H9 (cell line): ENCODE measurements at regions not wholly inside any gene's neighbourhood (a gene's known extent, or its start where the extent isn't known, plus 50 kb on each side); places are given as distances from the start of the nearest gene placed in this dataset.

Source experiments
- DNase-seq: peaks from one replicate; pipeline ENCODE4 v3.0.0-alpha.2; 2017
- H2AFZ ChIP-seq: one replicate; pipeline ENCODE4 v1.6.1; 2013; ENCODE audit warnings: mild to moderate bottlenecking, low read length, control low read depth, moderate library complexity
- H2AK5ac ChIP-seq: 2 replicates; pipeline ENCODE4 v1.6.1; 2013; ENCODE audit warnings: low read length, control low read depth, mixed read lengths; ENCODE audit not compliant: insufficient read length
- H2BK120ac ChIP-seq: one replicate; pipeline ENCODE4 v1.6.1; 2013; ENCODE audit warnings: low read depth, mild to moderate bottlenecking, low read length, control low read depth, inconsistent platforms; ENCODE audit not compliant: poor library complexity, severe bottlenecking
- H2BK12ac ChIP-seq: 2 replicates; pipeline ENCODE4 v1.6.1; 2013; ENCODE audit warnings: low read length, control low read depth, mixed read lengths, low read depth; ENCODE audit not compliant: insufficient read length
- H2BK15ac ChIP-seq: 2 replicates; pipeline ENCODE4 v1.6.1; 2013; ENCODE audit warnings: low read depth, low read length, control low read depth
- H2BK20ac ChIP-seq: one replicate; pipeline ENCODE4 v1.6.1; 2013; ENCODE audit warnings: low read depth, mild to moderate bottlenecking, low read length, control low read depth, inconsistent platforms; ENCODE audit not compliant: poor library complexity, severe bottlenecking
- H2BK5ac ChIP-seq: 2 replicates; pipeline ENCODE4 v1.6.1; 2013; ENCODE audit warnings: low read length, control low read depth, mixed read lengths; ENCODE audit not compliant: insufficient read length
- H3K14ac ChIP-seq: 2 replicates; pipeline ENCODE4 v1.6.1; 2013; ENCODE audit warnings: low read length, control low read depth; ENCODE audit not compliant: insufficient read depth
- H3K18ac ChIP-seq: 2 replicates; pipeline ENCODE4 v1.6.1; 2013; ENCODE audit warnings: low read depth, mild to moderate bottlenecking, mixed read lengths, low read length, control low read depth; ENCODE audit not compliant: insufficient read length
- H3K23ac ChIP-seq: 2 replicates; pipeline ENCODE4 v1.6.1; 2013; ENCODE audit warnings: low read length, control low read depth, mixed read lengths, low read depth; ENCODE audit not compliant: insufficient read length
- H3K23me2 ChIP-seq: 2 replicates; pipeline ENCODE4 v1.6.1; 2013; ENCODE audit warnings: low read depth, mild to moderate bottlenecking, mixed read lengths, low read length, control low read depth; ENCODE audit not compliant: insufficient read length, poor library complexity, severe bottlenecking
- H3K27ac ChIP-seq: 2 replicates; pipeline ENCODE4 v1.5.1; 2013; ENCODE audit warnings: low read length, control low read depth, mixed read lengths, low read depth; ENCODE audit not compliant: insufficient read length
- H3K27me3 ChIP-seq: 2 replicates; pipeline ENCODE4 v1.6.1; 2013; ENCODE audit warnings: low read length, control low read depth, inconsistent platforms; ENCODE audit not compliant: insufficient read depth
- H3K4ac ChIP-seq: 2 replicates; pipeline ENCODE4 v1.6.1; 2013; ENCODE audit warnings: low read depth, mild to moderate bottlenecking, control low read depth, inconsistent platforms, low read length, moderate library complexity
- H3K4me1 ChIP-seq: 2 replicates; pipeline ENCODE4 v1.6.1; 2013; ENCODE audit warnings: low read length, control low read depth, inconsistent platforms; ENCODE audit not compliant: insufficient read depth
- H3K4me2 ChIP-seq: 2 replicates; pipeline ENCODE4 v1.6.1; 2013; ENCODE audit warnings: low read length, control low read depth, mixed read lengths; ENCODE audit not compliant: insufficient read length, insufficient read depth
- H3K56ac ChIP-seq: 2 replicates; pipeline ENCODE4 v1.6.1; 2013; ENCODE audit warnings: low read depth, mild to moderate bottlenecking, mixed read lengths, low read length, control low read depth; ENCODE audit not compliant: insufficient read length
- H3K79me1 ChIP-seq: 2 replicates; pipeline ENCODE4 v1.6.1; 2013; ENCODE audit warnings: low read depth, mild to moderate bottlenecking, moderate library complexity, low read length, control low read depth, inconsistent platforms; ENCODE audit not compliant: insufficient read depth, poor library complexity, severe bottlenecking
- H3K79me2 ChIP-seq: 2 replicates; pipeline ENCODE4 v1.6.1; 2013; ENCODE audit warnings: low read length, control low read depth, inconsistent platforms; ENCODE audit not compliant: insufficient read depth
- H3K9ac ChIP-seq: 2 replicates; pipeline ENCODE4 v1.6.1; 2013; ENCODE audit warnings: low read length, control low read depth, mixed read lengths; ENCODE audit not compliant: insufficient read length; ENCODE audit errors: extremely low read depth
- H3K9me3 ChIP-seq: one replicate; pipeline ENCODE4 v1.6.1; 2013; ENCODE audit warnings: low read depth, low read length, inconsistent platforms; ENCODE audit not compliant: control insufficient read depth
- H3T11ph ChIP-seq: one replicate; pipeline ENCODE4 v1.6.1; 2013; ENCODE audit warnings: mild to moderate bottlenecking, low read length, control low read depth, inconsistent platforms
- H4K20me1 ChIP-seq: one replicate; pipeline ENCODE4 v1.6.1; 2013; ENCODE audit not compliant: control insufficient read depth, insufficient read length, insufficient read depth
- H4K5ac ChIP-seq: 2 replicates; pipeline ENCODE4 v1.6.1; 2013; ENCODE audit warnings: low read depth, mild to moderate bottlenecking, mixed read lengths, low read length, control low read depth; ENCODE audit not compliant: insufficient read length
- H4K8ac ChIP-seq: replicated peaks from 2 replicates; pipeline ENCODE4 v1.6.1; 2013; ENCODE audit warnings: low read length, control low read depth, mixed read lengths, low read depth; ENCODE audit not compliant: insufficient read length
- H4K91ac ChIP-seq: 2 replicates; pipeline ENCODE4 v1.6.1; 2013; ENCODE audit warnings: low read depth, mild to moderate bottlenecking, moderate library complexity, mixed read lengths, low read length, control low read depth; ENCODE audit not compliant: insufficient read length
- H3K27ac Mint-ChIP-seq, 3 experiments: 2 replicates in 2 of 3; 3 replicates in 1 of 3; pipeline ENCODE4 v1.8.0; 2020 to 2021; ENCODE audit warnings: mixed read lengths in 3 of 3, mild to moderate bottlenecking in 1 of 3, moderate library complexity in 1 of 3
- H3K27me3 Mint-ChIP-seq: 2 replicates; pipeline ENCODE4 v1.8.0; 2021; ENCODE audit warnings: low read depth, mild to moderate bottlenecking, moderate library complexity, mixed read lengths
- H3K36me3 Mint-ChIP-seq, 3 experiments: 2 replicates in 2 of 3; 3 replicates in 1 of 3; pipeline ENCODE4 v1.8.0; 2020 to 2021; ENCODE audit warnings: low read depth in 3 of 3, mixed read lengths in 3 of 3; ENCODE audit not compliant: insufficient read depth in 1 of 3
- H3K4me1 Mint-ChIP-seq, 2 experiments: 2 replicates each; pipeline ENCODE4 v1.8.0; 2020; ENCODE audit warnings: mixed read lengths in 2 of 2
- H3K4me3 Mint-ChIP-seq, 2 experiments: 2 replicates in 1 of 2; 3 replicates in 1 of 2; pipeline ENCODE4 v1.8.0; 2020 to 2021; ENCODE audit warnings: mild to moderate bottlenecking in 2 of 2, mixed read lengths in 2 of 2, moderate library complexity in 1 of 2
- H3K9me3 Mint-ChIP-seq, 2 experiments: 2 replicates in 1 of 2; 3 replicates in 1 of 2; pipeline ENCODE4 v1.8.0; 2020; ENCODE audit warnings: mild to moderate bottlenecking in 2 of 2, mixed read lengths in 2 of 2, moderate library complexity in 1 of 2
- WGBS: extraction: QIAGEN DNeasy Blood & Tissue Kit; methylation state at CpG from one replicate; pipeline ENCODE4 v1.1.7; 2013; ENCODE audit warnings: missing lambda C conversion rate, low lambda C conversion rate, mixed read lengths; ENCODE audit not compliant: insufficient read length; ENCODE audit errors: extremely low coverage; 5-methylcytosine and 5-hydroxymethylcytosine counted together
- TF ChIP-seq, protein P1 (sequence below): fragments of 200-600 bp; sonication (generic); conservative IDR thresholded peaks from 3 replicates; pipeline ENCODE4 v1.8.0; 2021; ENCODE audit warnings: antibody characterized with exemption, mild to moderate bottlenecking

DNA sequence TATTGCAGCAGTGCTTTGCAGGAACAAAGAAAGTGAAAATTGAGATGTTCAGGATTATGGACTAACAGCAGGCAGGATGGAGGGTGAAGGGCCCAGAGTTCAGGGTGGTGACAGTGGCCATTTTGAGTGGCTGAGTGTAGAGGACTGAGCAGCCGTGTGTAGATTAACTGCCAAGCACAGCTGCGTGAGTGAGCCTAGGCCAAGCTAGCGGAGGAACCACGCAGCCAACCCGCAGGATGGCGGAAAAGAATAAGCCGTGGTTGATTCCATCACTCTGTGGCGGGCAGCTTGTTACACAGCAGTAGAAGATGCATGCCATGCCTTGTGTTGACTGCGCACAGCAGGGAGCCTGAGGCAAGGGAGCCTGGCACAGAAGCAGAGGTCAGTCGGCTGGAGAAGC lies 102.5 kb upstream of the KIF26B start:
- H4K5ac ChIP-seq, result no peak overlapping the region
- Mint-ChIP-seq H3K4me3 (no peak overlapping the region), H3K27me3 (no peaks in the 10 kb centered on the region), H3K4me1 (peaks cover 30 to 35% of the 10 kb centered on the region in 2 experiments), H3K36me3 (peaks cover 11 to 18% (median 16%) of the 10 kb centered on the region in 3 experiments; a peak in 6 of 7 replicates), H3K9me3 (no peaks in the 10 kb centered on the region), H3K27ac (no peak overlapping the region)
- no CpG with 5 or more reads among the region's 10 CpGs for WGBS
- no peak overlapping the region for H3K9ac ChIP-seq
- H4K91ac ChIP-seq, result no peak overlapping the region
- no peak overlapping the region for H2BK12ac ChIP-seq
- H3K79me1 ChIP-seq, result no peaks in the 10 kb centered on the region
- no peak overlapping the region for H3K27ac ChIP-seq
- H2BK120ac ChIP-seq, result no peak overlapping the region
- no peak overlapping the region for H2AFZ ChIP-seq
- no peak overlapping the region for H3K56ac ChIP-seq
- peaks cover 5% of the 10 kb centered on the region; the same call in 1 of the 2 replicates for H3K4me1 ChIP-seq
- H2BK5ac ChIP-seq, result no peak overlapping the region
- H3T11ph ChIP-seq, result no peak overlapping the region
- no peak overlapping the region for H2BK20ac ChIP-seq
- H3K27me3 ChIP-seq, result no peaks in the 10 kb centered on the region
- no peaks in the 10 kb centered on the region for H3K79me2 ChIP-seq
- no peak overlapping the region for H2AK5ac ChIP-seq
- H4K8ac ChIP-seq, result no peak overlapping the region
- TF ChIP-seq, protein P1, sequence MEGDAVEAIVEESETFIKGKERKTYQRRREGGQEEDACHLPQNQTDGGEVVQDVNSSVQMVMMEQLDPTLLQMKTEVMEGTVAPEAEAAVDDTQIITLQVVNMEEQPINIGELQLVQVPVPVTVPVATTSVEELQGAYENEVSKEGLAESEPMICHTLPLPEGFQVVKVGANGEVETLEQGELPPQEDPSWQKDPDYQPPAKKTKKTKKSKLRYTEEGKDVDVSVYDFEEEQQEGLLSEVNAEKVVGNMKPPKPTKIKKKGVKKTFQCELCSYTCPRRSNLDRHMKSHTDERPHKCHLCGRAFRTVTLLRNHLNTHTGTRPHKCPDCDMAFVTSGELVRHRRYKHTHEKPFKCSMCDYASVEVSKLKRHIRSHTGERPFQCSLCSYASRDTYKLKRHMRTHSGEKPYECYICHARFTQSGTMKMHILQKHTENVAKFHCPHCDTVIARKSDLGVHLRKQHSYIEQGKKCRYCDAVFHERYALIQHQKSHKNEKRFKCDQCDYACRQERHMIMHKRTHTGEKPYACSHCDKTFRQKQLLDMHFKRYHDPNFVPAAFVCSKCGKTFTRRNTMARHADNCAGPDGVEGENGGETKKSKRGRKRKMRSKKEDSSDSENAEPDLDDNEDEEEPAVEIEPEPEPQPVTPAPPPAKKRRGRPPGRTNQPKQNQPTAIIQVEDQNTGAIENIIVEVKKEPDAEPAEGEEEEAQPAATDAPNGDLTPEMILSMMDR, result no peak
- H3K23ac ChIP-seq, result no peak overlapping the region
- H3K4ac ChIP-seq, result no peak overlapping the region
- H3K18ac ChIP-seq, result no peak overlapping the region
- no peaks in the 10 kb centered on the region for H3K23me2 ChIP-seq
- DNase-seq, result no peak
- H4K20me1 ChIP-seq, result no peaks in the 10 kb centered on the region
- no peak overlapping the region for H3K14ac ChIP-seq
- H3K9me3 ChIP-seq, result peaks cover 6% of the 10 kb centered on the region
- no peak overlapping the region for H2BK15ac ChIP-seq
- no peak overlapping the region for H3K4me2 ChIP-seq
